HCT116 (cell line): ENCODE measurements at regions not wholly inside any gene's neighbourhood (a gene's known extent, or its start where the extent isn't known, plus 50 kb on each side); places are given as distances from the start of the nearest gene placed in this dataset.

ENCODE experiments used
- ATAC-seq: fragments of 200-7000 bp; cut with Tn5 transposase; 2 replicates; pipeline ENCODE4 v1.9.1; 2020; ENCODE audit warnings: mild to moderate bottlenecking, moderate library complexity
- BruUV-seq: library from RNA; stranded (reverse); fragments of 400-500 nt; replicated peaks from 2 replicates; lab custom pipeline; 2021; lab: Mats Ljungman, UMichigan
- CTCF ChIA-PET: fragments of 300-600 bp; sonication (Branson Sonifier 250); formaldehyde crosslinking; loops from one replicate; lab custom pipeline; 2021; ENCODE audit warnings: antibody characterized with exemption; lab: Charles Lee
- POLR2A ChIA-PET: fragments of 300-600, 350-600 bp; sonication (Branson Sonifier 250); formaldehyde crosslinking; loops from one replicate; lab custom pipeline; 2021; ENCODE audit warnings: antibody characterized with exemption; lab: Charles Lee
- RAD21 ChIA-PET, 2 experiments: fragments of 300-600 bp; sonication (Branson Sonifier 250); formaldehyde crosslinking; loops; one replicate each; lab custom pipeline; 2023; ENCODE audit warnings: low total read pairs in 2 of 2; ENCODE audit not compliant: uncharacterized antibody in 2 of 2, unreplicated experiment in 2 of 2, low non-redundant PET in 1 of 2; lab: Charles Lee
- DNase-seq: peaks from one replicate; pipeline ENCODE4 v3.0.0-alpha.2; 2010; ENCODE audit warnings: low read depth, low spot score
- H2AFZ ChIP-seq: fragments of 200-600 bp; shearing (Covaris generic), sonication (generic); 2 replicates; pipeline ENCODE4 v1.6.1; 2017; ENCODE audit warnings: low read depth, mixed run types, mixed read lengths, antibody characterized with exemption, low read length; ENCODE audit not compliant: poor library complexity, severe bottlenecking
- H3K27ac ChIP-seq: 2 replicates; pipeline ENCODE4 v1.5.1; 2012; ENCODE audit warnings: low read depth, low read length
- H3K27me3 ChIP-seq: fragments of 200-600 bp; sonication (generic); 2 replicates; pipeline ENCODE4 v1.6.1; 2016; ENCODE audit warnings: mixed run types, low read length, mixed read lengths; ENCODE audit not compliant: insufficient read depth
- H3K36me3 ChIP-seq, 2 experiments: fragments of 200-500 bp in 1 of 2; fragments of 200-600 bp in 1 of 2; sonication (Bioruptor generic) in 1 of 2; sonication (generic) in 1 of 2; 2 replicates each; pipeline versions ENCODE4 v1.5.1 to v1.6.1; 2014 to 2016; ENCODE audit warnings: low read length in 2 of 2, inconsistent platforms in 1 of 2, mixed read lengths in 1 of 2, mixed run types in 1 of 2; ENCODE audit not compliant: insufficient read depth in 2 of 2, control insufficient read depth in 1 of 2
- H3K4me1 ChIP-seq, 2 experiments: fragments of 200-600 bp in 1 of 2; sonication (generic) in 1 of 2; 2 replicates each; pipeline versions ENCODE4 v1.5.1 to v1.6.1; 2012 to 2017; ENCODE audit warnings: low read length in 2 of 2, inconsistent platforms in 1 of 2, mild to moderate bottlenecking in 1 of 2, mixed read lengths in 1 of 2, mixed run types in 1 of 2, moderate library complexity in 1 of 2; ENCODE audit not compliant: insufficient read depth in 2 of 2, control insufficient read depth in 1 of 2
- H3K4me2 ChIP-seq: fragments of 200-600 bp; sonication (generic); 2 replicates; pipeline ENCODE4 v1.6.1; 2017; ENCODE audit warnings: mixed run types, low read length, mixed read lengths
- H3K4me3 ChIP-seq, 2 experiments: fragments of 200-600 bp in 1 of 2; sonication (generic) in 1 of 2; replicated peaks in 1 of 2; 2 replicates each; pipeline ENCODE4 v1.5.1; 2011 to 2016; ENCODE audit warnings: low read length in 2 of 2, control low read depth in 1 of 2, low read depth in 1 of 2, mild to moderate bottlenecking in 1 of 2, mixed read lengths in 1 of 2, mixed run types in 1 of 2
- H3K79me2 ChIP-seq: fragments of 200-600 bp; sonication (generic); 2 replicates; pipeline ENCODE4 v1.6.1; 2017; ENCODE audit warnings: mild to moderate bottlenecking, mixed run types, low read length, moderate library complexity, mixed read lengths; ENCODE audit not compliant: insufficient read depth
- H3K9ac ChIP-seq: fragments of 200-600 bp; sonication (generic); 2 replicates; pipeline ENCODE4 v1.6.1; 2016; ENCODE audit warnings: low read length, mixed read lengths
- H3K9me2 ChIP-seq: fragments of 200-600 bp; sonication (generic), shearing (Covaris generic); 2 replicates; pipeline ENCODE4 v1.6.1; 2017; ENCODE audit warnings: mixed run types, mild to moderate bottlenecking, moderate library complexity; ENCODE audit not compliant: insufficient read depth
- H3K9me3 ChIP-seq, 2 experiments: fragments of 200-500 bp in 1 of 2; fragments of 200-600 bp in 1 of 2; sonication (Bioruptor generic) in 1 of 2; sonication (generic) in 1 of 2; 2 replicates each; pipeline ENCODE4 v1.6.1; 2014 to 2017; ENCODE audit warnings: low read length in 2 of 2, mixed read lengths in 2 of 2, inconsistent platforms in 1 of 2, low read depth in 1 of 2, mild to moderate bottlenecking in 1 of 2, mixed run types in 1 of 2, moderate library complexity in 1 of 2; ENCODE audit not compliant: control insufficient read depth in 1 of 2, insufficient read depth in 1 of 2
- H4K20me1 ChIP-seq: fragments of 200-600 bp; sonication (generic), shearing (Covaris generic); 2 replicates; pipeline ENCODE4 v1.6.1; 2017; ENCODE audit warnings: mixed run types, mild to moderate bottlenecking, moderate library complexity; ENCODE audit not compliant: insufficient read depth
- CEBPB ChIP-seq: IDR thresholded peaks from 2 replicates; pipeline ENCODE4 v1.6.1; 2012; ENCODE audit warnings: low read depth
- EGR1 ChIP-seq: IDR thresholded peaks from 2 replicates; pipeline ENCODE4 v1.6.1; 2012; ENCODE audit warnings: low read depth
- ELF1 ChIP-seq: IDR thresholded peaks from 2 replicates; pipeline ENCODE4 v1.6.1; 2012; ENCODE audit warnings: low read depth, borderline replicate concordance
- EZH2 ChIP-seq: fragments of 200-600 bp; sonication (generic); IDR thresholded peaks from 2 replicates; pipeline ENCODE4 v1.6.1; 2017; ENCODE audit warnings: antibody characterized with exemption, mixed run types
- FOSL1 ChIP-seq: IDR thresholded peaks from 2 replicates; pipeline ENCODE4 v1.6.1; 2012; ENCODE audit warnings: low read depth
- POLR2A ChIP-seq: IDR thresholded peaks from 2 replicates; pipeline ENCODE4 v1.7.0; 2011; ENCODE audit warnings: borderline replicate concordance; ENCODE audit not compliant: insufficient read depth, insufficient read length; ENCODE audit errors: extremely low read depth
- POLR2AphosphoS5 ChIP-seq: IDR thresholded peaks from 2 replicates; pipeline ENCODE4 v1.6.1; 2011; ENCODE audit warnings: mild to moderate bottlenecking, low read depth, low read length, moderate library complexity
- RAD21 ChIP-seq: IDR thresholded peaks from 2 replicates; pipeline ENCODE4 v1.6.1; 2012; ENCODE audit warnings: low read depth, mild to moderate bottlenecking
- SRF ChIP-seq: IDR thresholded peaks from 2 replicates; pipeline ENCODE4 v1.6.1; 2012; ENCODE audit warnings: low read depth
- TCF7L2 ChIP-seq: IDR thresholded peaks from 2 replicates; pipeline ENCODE4 v1.7.0; 2011; ENCODE audit warnings: borderline replicate concordance, inconsistent platforms; ENCODE audit not compliant: insufficient read depth, insufficient read length; ENCODE audit errors: extremely low read depth
- YY1 ChIP-seq: IDR thresholded peaks from 2 replicates; pipeline ENCODE4 v1.6.1; 2011; ENCODE audit warnings: low read length, low read depth, moderate library complexity, mild to moderate bottlenecking; ENCODE audit not compliant: insufficient replicate concordance; ENCODE audit errors: extremely low read depth
- intact Hi-C: fragments of 100-400 bp; cut with micrococcal nuclease; formaldehyde crosslinking; loops from 2 replicates; pipeline ENCODE4 v1.10.0; 2022
- TF ChIP-seq, protein P1 (sequence below): IDR thresholded peaks from 2 replicates; pipeline ENCODE4 v1.6.1; 2012; ENCODE audit warnings: low read depth
- TF ChIP-seq, protein P2 (sequence below): IDR thresholded peaks from 2 replicates; pipeline ENCODE4 v1.6.1; 2012

DNA sequence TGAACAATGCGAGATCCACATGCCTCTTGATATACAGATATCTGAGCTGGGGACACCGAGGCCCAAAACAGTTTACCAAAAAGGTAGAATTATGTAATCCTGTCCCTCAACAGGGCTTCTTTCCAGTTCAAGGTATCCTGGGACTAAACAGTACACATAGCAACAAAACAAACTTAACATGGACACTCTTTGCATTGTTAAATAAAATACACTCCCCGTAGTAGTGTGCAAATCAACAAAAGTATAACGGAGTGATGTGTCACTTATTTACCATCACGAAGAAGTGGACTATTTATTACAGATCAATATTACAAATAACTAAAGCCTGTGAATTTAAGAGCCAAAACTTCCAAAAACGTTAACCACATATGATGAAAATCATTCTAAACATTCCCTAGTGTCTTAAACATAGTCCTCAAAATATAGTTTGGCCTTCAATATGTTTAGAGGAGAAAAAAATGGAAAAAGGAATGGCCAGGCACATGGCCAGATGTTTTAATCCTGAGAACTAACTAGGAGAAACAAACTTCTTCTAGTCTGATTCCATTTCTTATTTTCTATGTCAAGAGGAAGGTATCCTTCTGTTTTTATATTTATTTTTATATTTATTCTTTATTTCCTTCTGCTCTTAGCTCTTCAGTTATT, 377.5 kb downstream of the OSR1 start:
- POLR2A ChIA-PET: no interaction called here
- no TSS peak for BruUV-seq

More for the DNA sequence above, 377.5 kb downstream of the OSR1 start:
- Histone ChIP-seq H3K4me1 (no peaks in the 10 kb centered on the region), H3K9me3 (no peaks in the 10 kb centered on the region), H3K36me3 (no peaks in the 10 kb centered on the region), H3K27me3 (no peaks in the 10 kb centered on the region), H3K9ac (no peak overlapping the region), H3K79me2 (no peaks in the 10 kb centered on the region), H3K4me2 (no peak overlapping the region), H3K9me2 (no peaks in the 10 kb centered on the region), H4K20me1 (no peaks in the 10 kb centered on the region), H2AFZ (no peak overlapping the region), H3K4me3 (no peak overlapping the region), H3K27ac (no peak overlapping the region)
- TF ChIP-seq CEBPB (no peak), EZH2 (no peak), SRF (no peak), TCF7L2 (no peak), RAD21 (no peak), YY1 (no peak), EGR1 (no peak), FOSL1 (no peak), POLR2AphosphoS5 (no peak), POLR2A (no peak), ELF1 (no peak)
- TF ChIP-seq, protein P1, sequence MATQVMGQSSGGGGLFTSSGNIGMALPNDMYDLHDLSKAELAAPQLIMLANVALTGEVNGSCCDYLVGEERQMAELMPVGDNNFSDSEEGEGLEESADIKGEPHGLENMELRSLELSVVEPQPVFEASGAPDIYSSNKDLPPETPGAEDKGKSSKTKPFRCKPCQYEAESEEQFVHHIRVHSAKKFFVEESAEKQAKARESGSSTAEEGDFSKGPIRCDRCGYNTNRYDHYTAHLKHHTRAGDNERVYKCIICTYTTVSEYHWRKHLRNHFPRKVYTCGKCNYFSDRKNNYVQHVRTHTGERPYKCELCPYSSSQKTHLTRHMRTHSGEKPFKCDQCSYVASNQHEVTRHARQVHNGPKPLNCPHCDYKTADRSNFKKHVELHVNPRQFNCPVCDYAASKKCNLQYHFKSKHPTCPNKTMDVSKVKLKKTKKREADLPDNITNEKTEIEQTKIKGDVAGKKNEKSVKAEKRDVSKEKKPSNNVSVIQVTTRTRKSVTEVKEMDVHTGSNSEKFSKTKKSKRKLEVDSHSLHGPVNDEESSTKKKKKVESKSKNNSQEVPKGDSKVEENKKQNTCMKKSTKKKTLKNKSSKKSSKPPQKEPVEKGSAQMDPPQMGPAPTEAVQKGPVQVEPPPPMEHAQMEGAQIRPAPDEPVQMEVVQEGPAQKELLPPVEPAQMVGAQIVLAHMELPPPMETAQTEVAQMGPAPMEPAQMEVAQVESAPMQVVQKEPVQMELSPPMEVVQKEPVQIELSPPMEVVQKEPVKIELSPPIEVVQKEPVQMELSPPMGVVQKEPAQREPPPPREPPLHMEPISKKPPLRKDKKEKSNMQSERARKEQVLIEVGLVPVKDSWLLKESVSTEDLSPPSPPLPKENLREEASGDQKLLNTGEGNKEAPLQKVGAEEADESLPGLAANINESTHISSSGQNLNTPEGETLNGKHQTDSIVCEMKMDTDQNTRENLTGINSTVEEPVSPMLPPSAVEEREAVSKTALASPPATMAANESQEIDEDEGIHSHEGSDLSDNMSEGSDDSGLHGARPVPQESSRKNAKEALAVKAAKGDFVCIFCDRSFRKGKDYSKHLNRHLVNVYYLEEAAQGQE: no peak
- TF ChIP-seq, protein P2, sequence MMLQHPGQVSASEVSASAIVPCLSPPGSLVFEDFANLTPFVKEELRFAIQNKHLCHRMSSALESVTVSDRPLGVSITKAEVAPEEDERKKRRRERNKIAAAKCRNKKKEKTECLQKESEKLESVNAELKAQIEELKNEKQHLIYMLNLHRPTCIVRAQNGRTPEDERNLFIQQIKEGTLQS: no peak
- ATAC-seq (no peak), DNase-seq (no peak)
- intact Hi-C loops: no loop called here
- CTCF ChIA-PET: no interaction called here
- RAD21 ChIA-PET: no interaction called here
